ENCODE measurements at regions not wholly inside any gene's neighbourhood (a gene's known extent, or its start where the extent isn't known, plus 50 kb on each side); places are given as distances from the start of the nearest gene placed in this dataset.

DNA sequence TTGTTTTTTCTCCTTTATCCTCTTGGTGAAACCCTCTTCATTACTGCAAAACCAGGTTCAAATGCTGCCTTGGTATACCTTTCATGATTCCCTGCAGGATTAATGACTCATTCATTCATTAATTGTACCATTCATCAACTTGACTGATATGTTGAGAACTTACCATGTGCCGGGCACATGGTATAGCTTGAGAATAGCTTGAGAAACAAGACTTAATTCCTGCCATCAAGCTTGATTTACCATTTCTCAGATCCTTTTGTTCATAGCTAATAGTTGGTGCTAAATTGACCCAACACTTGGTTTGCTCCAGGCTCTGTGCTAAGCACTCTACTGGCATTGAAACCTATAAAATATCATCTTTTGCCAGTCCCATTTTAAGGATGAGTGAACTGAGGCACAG lies 165.7 kb downstream of the YIPF5 start:
- H3K27me3 ChIP-seq = no peaks in the 10 kb centered on the region
- H3K9me3 ChIP-seq (replicated peaks in 1 of 3) = no peaks in the 10 kb centered on the region
- no peaks in the 10 kb centered on the region for H3K36me3 ChIP-seq (replicated peaks in 1 of 2)
- intact Hi-C loops (cut with DNase I) = no loop called here
- DNase-seq = no peak
- WGBS, 4 donors = 81 to 100% (median 87%) methylated on average over 1 of the region's 1 CpG
- H3K4me1 ChIP-seq (replicated peaks in 1 of 2) = no peaks in the 10 kb centered on the region
- no peak overlapping the region for H3K27ac ChIP-seq
- no peak overlapping the region for H3K4me3 ChIP-seq
- no peak for TF ChIP-seq POLR2A (IDR thresholded peaks at IDR 0.05)
- TF ChIP-seq, protein P1, sequence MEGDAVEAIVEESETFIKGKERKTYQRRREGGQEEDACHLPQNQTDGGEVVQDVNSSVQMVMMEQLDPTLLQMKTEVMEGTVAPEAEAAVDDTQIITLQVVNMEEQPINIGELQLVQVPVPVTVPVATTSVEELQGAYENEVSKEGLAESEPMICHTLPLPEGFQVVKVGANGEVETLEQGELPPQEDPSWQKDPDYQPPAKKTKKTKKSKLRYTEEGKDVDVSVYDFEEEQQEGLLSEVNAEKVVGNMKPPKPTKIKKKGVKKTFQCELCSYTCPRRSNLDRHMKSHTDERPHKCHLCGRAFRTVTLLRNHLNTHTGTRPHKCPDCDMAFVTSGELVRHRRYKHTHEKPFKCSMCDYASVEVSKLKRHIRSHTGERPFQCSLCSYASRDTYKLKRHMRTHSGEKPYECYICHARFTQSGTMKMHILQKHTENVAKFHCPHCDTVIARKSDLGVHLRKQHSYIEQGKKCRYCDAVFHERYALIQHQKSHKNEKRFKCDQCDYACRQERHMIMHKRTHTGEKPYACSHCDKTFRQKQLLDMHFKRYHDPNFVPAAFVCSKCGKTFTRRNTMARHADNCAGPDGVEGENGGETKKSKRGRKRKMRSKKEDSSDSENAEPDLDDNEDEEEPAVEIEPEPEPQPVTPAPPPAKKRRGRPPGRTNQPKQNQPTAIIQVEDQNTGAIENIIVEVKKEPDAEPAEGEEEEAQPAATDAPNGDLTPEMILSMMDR (IDR thresholded peaks at IDR 0.05) = no peak

DNA sequence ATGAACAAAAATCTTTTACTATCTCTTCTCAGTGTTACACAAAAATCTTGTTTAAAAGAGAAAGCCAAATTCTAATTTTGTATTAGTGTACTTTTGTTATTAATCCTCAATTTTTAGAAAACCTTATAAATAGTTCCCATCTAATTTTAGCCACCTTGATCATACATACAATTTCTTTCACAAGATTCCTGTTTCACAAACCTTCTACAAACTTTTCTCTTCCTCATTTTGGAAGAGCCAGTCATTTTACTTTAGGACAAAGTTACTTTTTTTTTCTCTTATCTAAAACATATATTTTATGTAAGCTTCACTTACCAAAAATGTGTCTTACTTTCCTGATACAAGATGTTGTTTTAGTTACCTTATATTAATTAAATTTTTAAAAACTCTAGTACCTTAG lies 161.3 kb downstream of the YIPF5 start:
- intact Hi-C loops (cut with DNase I) = no loop called here
- no peaks in the 10 kb centered on the region for H3K27me3 ChIP-seq
- TF ChIP-seq POLR2A (IDR thresholded peaks at IDR 0.05) = no peak
- TF ChIP-seq, protein P1 (IDR thresholded peaks at IDR 0.05) = no peak
- no peaks in the 10 kb centered on the region for H3K4me1 ChIP-seq (replicated peaks in 1 of 2)
- no peak for DNase-seq
- H3K4me3 ChIP-seq = no peak overlapping the region
- no peaks in the 10 kb centered on the region for H3K36me3 ChIP-seq (replicated peaks in 1 of 2)
- no peak overlapping the region for H3K27ac ChIP-seq
- no peaks in the 10 kb centered on the region for H3K9me3 ChIP-seq (replicated peaks in 1 of 3)

DNA sequence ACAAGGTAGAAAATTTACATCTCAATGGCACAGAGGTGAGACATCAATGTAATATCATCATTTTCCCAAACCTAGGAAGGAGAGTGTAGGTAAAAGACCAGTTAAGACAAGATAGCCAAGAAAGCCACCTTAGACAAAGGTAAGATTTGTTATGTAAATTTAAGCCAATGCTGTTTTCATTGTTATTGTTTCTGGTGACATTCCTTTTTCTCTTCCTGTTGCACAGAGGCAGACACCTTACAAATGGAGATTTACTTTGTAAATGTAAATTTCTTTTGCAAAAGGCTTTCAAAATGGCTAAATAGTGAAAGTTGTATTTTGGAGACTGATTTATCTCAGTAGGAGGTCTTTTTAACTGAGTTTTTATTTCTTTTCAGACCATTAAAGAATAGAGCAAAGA lies 159.1 kb downstream of the YIPF5 start:
- Histone ChIP-seq H3K9me3 (replicated peaks in 1 of 3) (no peaks in the 10 kb centered on the region), H3K27me3 (no peaks in the 10 kb centered on the region), H3K4me3 (no peak overlapping the region), H3K36me3 (replicated peaks in 1 of 2) (no peaks in the 10 kb centered on the region), H3K4me1 (replicated peaks in 1 of 2) (no peaks in the 10 kb centered on the region), H3K27ac (no peak overlapping the region)
- intact Hi-C loops (cut with DNase I) = no loop called here
- no peak for DNase-seq
- TF ChIP-seq, protein P1 (IDR thresholded peaks at IDR 0.05) = no peak
- no peak for TF ChIP-seq POLR2A (IDR thresholded peaks at IDR 0.05)

DNA sequence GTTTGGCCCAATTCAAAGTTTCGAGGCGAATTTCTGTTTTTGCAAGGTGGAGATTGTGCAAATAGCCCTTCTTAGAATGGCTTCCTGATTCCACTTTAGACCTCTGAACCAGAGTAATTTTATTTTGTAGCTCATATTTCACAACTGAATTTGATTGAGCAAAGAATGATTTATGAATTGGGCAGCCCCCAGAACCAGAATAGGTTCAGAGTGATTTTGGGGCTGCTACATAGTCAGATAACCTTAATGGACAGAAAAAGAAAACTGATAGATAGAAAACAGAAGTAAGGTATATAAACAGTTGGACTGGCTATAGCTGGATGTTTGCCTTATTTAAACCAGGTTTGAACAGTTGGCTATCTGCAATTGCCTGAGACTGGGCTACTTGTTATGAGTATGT lies 156.6 kb downstream of the YIPF5 start:
- H3K27ac ChIP-seq = no peak overlapping the region
- no peak for TF ChIP-seq POLR2A (IDR thresholded peaks at IDR 0.05)
- TF ChIP-seq, protein P1 (IDR thresholded peaks at IDR 0.05) = no peak
- intact Hi-C loops (cut with DNase I) = no loop called here
- no peaks in the 10 kb centered on the region for H3K27me3 ChIP-seq
- 58 to 85% (median 80%) methylated on average over 2 of the region's 2 CpGs for WGBS, 4 donors
- H3K9me3 ChIP-seq (replicated peaks in 1 of 3) = no peaks in the 10 kb centered on the region
- H3K4me3 ChIP-seq = no peak overlapping the region
- H3K4me1 ChIP-seq (replicated peaks in 1 of 2) = no peaks in the 10 kb centered on the region
- H3K36me3 ChIP-seq (replicated peaks in 1 of 2) = no peaks in the 10 kb centered on the region
- DNase-seq = no peak
